Memory B cell (primary cell): ENCODE measurements at regions not wholly inside any gene's neighbourhood (a gene's known extent, or its start where the extent isn't known, plus 50 kb on each side); places are given as distances from the start of the nearest gene placed in this dataset.

Experiments
- ATAC-seq: fragments of 150-1000 bp; cut with Tn5 transposase; 2 replicates; pipeline ENCODE4 v1.10.0; 2021; ENCODE audit warnings: low read depth, mild to moderate bottlenecking, moderate library complexity
- DNase-seq, 2 donors: peaks; one replicate each; pipeline ENCODE4 v3.0.0; 2022; ENCODE audit warnings: low spot score in 2 of 2
- H3K27ac Mint-ChIP-seq: one replicate; pipeline ENCODE4 v1.8.0; 2022; ENCODE audit warnings: mild to moderate bottlenecking, moderate library complexity, mixed read lengths
- H3K27me3 Mint-ChIP-seq: one replicate; pipeline ENCODE4 v1.8.0; 2022; ENCODE audit warnings: mixed read lengths
- H3K36me3 Mint-ChIP-seq: one replicate; pipeline ENCODE4 v1.8.0; 2022; ENCODE audit warnings: mild to moderate bottlenecking, mixed read lengths
- H3K4me1 Mint-ChIP-seq: one replicate; pipeline ENCODE4 v1.8.0; 2022; ENCODE audit warnings: mixed read lengths
- H3K4me3 Mint-ChIP-seq: one replicate; pipeline ENCODE4 v1.8.0; 2022; ENCODE audit warnings: mild to moderate bottlenecking, moderate library complexity, mixed read lengths
- H3K9me3 Mint-ChIP-seq: one replicate; pipeline ENCODE4 v1.8.0; 2022; ENCODE audit warnings: mixed read lengths

- no peak overlapping the region for H3K4me3 Mint-ChIP-seq
- DNase-seq (no peak), ATAC-seq (no peak)
- no peaks in the 10 kb centered on the region for H3K4me1 Mint-ChIP-seq
- H3K9me3 Mint-ChIP-seq = no peaks in the 10 kb centered on the region
- H3K27me3 Mint-ChIP-seq = no peaks in the 10 kb centered on the region
- H3K36me3 Mint-ChIP-seq = no peaks in the 10 kb centered on the region
- H3K27ac Mint-ChIP-seq = no peak overlapping the region
Observed at GRCh38 chr4:13966231-13967195, 339.0 kb upstream of the BOD1L1 start.

- DNase-seq = no peak
- no peaks in the 10 kb centered on the region for H3K9me3 Mint-ChIP-seq
- H3K27ac Mint-ChIP-seq = no peak overlapping the region
- no peaks in the 10 kb centered on the region for H3K36me3 Mint-ChIP-seq
- H3K4me1 Mint-ChIP-seq = no peaks in the 10 kb centered on the region
- no peak for ATAC-seq
- H3K27me3 Mint-ChIP-seq = no peaks in the 10 kb centered on the region
- H3K4me3 Mint-ChIP-seq = no peak overlapping the region
Observed at GRCh38 chr4:13968723-13969122, 341.2 kb upstream of the BOD1L1 start.

GRCh38 chr4:13970349-13970748 lies 342.8 kb upstream of the BOD1L1 start:
- ATAC-seq = no peak
- DNase-seq = no peak
- Mint-ChIP-seq H3K4me3 (no peak overlapping the region), H3K9me3 (no peaks in the 10 kb centered on the region), H3K4me1 (no peaks in the 10 kb centered on the region), H3K36me3 (no peaks in the 10 kb centered on the region), H3K27ac (no peak overlapping the region), H3K27me3 (no peaks in the 10 kb centered on the region)

- DNase-seq = no peak
- Mint-ChIP-seq H3K27me3 (no peaks in the 10 kb centered on the region), H3K4me1 (peaks cover 2% of the 10 kb centered on the region), H3K4me3 (no peak overlapping the region), H3K36me3 (no peaks in the 10 kb centered on the region), H3K9me3 (no peaks in the 10 kb centered on the region), H3K27ac (no peak overlapping the region)
- ATAC-seq = no peak
Observed at GRCh38 chr4:13977746-13978145, 350.2 kb upstream of the BOD1L1 start.

- no peaks in the 10 kb centered on the region for H3K27me3 Mint-ChIP-seq
- H3K4me1 Mint-ChIP-seq = peaks cover 2% of the 10 kb centered on the region
- H3K36me3 Mint-ChIP-seq = no peaks in the 10 kb centered on the region
- no peak for ATAC-seq
- no peak overlapping the region for H3K4me3 Mint-ChIP-seq
- DNase-seq = no peak
- no peak overlapping the region for H3K27ac Mint-ChIP-seq
- H3K9me3 Mint-ChIP-seq = no peaks in the 10 kb centered on the region
Observed at GRCh38 chr4:13980317-13981310, 353.1 kb upstream of the BOD1L1 start.

- Mint-ChIP-seq H3K9me3 (no peaks in the 10 kb centered on the region), H3K27me3 (no peaks in the 10 kb centered on the region), H3K4me3 (no peak overlapping the region), H3K36me3 (no peaks in the 10 kb centered on the region), H3K4me1 (peaks cover 2% of the 10 kb centered on the region), H3K27ac (no peak overlapping the region)
- ATAC-seq = no peak
- no peak for DNase-seq
Observed at GRCh38 chr4:13981499-13981898, 354.0 kb upstream of the BOD1L1 start.

- peaks cover 2% of the 10 kb centered on the region for H3K4me1 Mint-ChIP-seq
- ATAC-seq (no peak), DNase-seq (no peak)
- H3K27ac Mint-ChIP-seq = no peak overlapping the region
- H3K9me3 Mint-ChIP-seq = no peaks in the 10 kb centered on the region
- H3K36me3 Mint-ChIP-seq = no peaks in the 10 kb centered on the region
- H3K4me3 Mint-ChIP-seq = no peak overlapping the region
- no peaks in the 10 kb centered on the region for H3K27me3 Mint-ChIP-seq
Observed at GRCh38 chr4:13982010-13982409, 354.5 kb upstream of the BOD1L1 start.

GRCh38 chr4:13983189-13983790 lies 355.8 kb upstream of the BOD1L1 start:
- H3K27me3 Mint-ChIP-seq = peaks cover 1% of the 10 kb centered on the region
- no peak for DNase-seq
- H3K4me1 Mint-ChIP-seq = peaks cover 2% of the 10 kb centered on the region
- H3K9me3 Mint-ChIP-seq = no peaks in the 10 kb centered on the region
- no peak overlapping the region for H3K4me3 Mint-ChIP-seq
- ATAC-seq = no peak
- no peak overlapping the region for H3K27ac Mint-ChIP-seq
- no peaks in the 10 kb centered on the region for H3K36me3 Mint-ChIP-seq

- Mint-ChIP-seq H3K4me1 (peaks cover 2% of the 10 kb centered on the region), H3K27ac (no peak overlapping the region), H3K27me3 (peaks cover 1% of the 10 kb centered on the region), H3K9me3 (no peaks in the 10 kb centered on the region), H3K4me3 (no peak overlapping the region), H3K36me3 (no peaks in the 10 kb centered on the region)
- ATAC-seq = no peak
- DNase-seq = no peak
Observed at GRCh38 chr4:13984991-13985800, 357.7 kb upstream of the BOD1L1 start.

GRCh38 chr4:13985837-13986236 lies 358.3 kb upstream of the BOD1L1 start:
- H3K36me3 Mint-ChIP-seq = no peaks in the 10 kb centered on the region
- H3K4me1 Mint-ChIP-seq = peaks cover 2% of the 10 kb centered on the region
- H3K4me3 Mint-ChIP-seq = no peak overlapping the region
- H3K27me3 Mint-ChIP-seq = peaks cover 1% of the 10 kb centered on the region
- H3K9me3 Mint-ChIP-seq = no peaks in the 10 kb centered on the region
- DNase-seq = no peak
- ATAC-seq = no peak
- no peak overlapping the region for H3K27ac Mint-ChIP-seq

GRCh38 chr4:13986548-13986947 lies 359.0 kb upstream of the BOD1L1 start:
- Mint-ChIP-seq H3K36me3 (no peaks in the 10 kb centered on the region), H3K27me3 (peaks cover 1% of the 10 kb centered on the region), H3K4me3 (no peak overlapping the region), H3K27ac (no peak overlapping the region), H3K4me1 (peaks cover 2% of the 10 kb centered on the region), H3K9me3 (no peaks in the 10 kb centered on the region)
- DNase-seq (no peak), ATAC-seq (no peak)

- Mint-ChIP-seq H3K36me3 (no peaks in the 10 kb centered on the region), H3K27ac (no peak overlapping the region), H3K27me3 (peaks cover 1% of the 10 kb centered on the region), H3K4me1 (no peaks in the 10 kb centered on the region), H3K9me3 (no peaks in the 10 kb centered on the region), H3K4me3 (no peak overlapping the region)
- DNase-seq (no peak), ATAC-seq (no peak)
Observed at GRCh38 chr4:13988353-13989305, 361.1 kb upstream of the BOD1L1 start.
